Activated CD8-positive, alpha-beta memory T cell treated with anti-CD3 and anti-CD28 coated beads for 48 hours (primary cell): ENCODE measurements at regions not wholly inside any gene's neighbourhood (a gene's known extent, or its start where the extent isn't known, plus 50 kb on each side); places are given as distances from the start of the nearest gene placed in this dataset.
"Not testable (repeated sequence)": the region's sequence is repeated elsewhere in the genome, so short reads cannot be mapped to it uniquely, and the experiment has no call there.

Experiments used
- DNase-seq, 3 experiments: peaks; one replicate each; pipeline ENCODE4 v3.0.0-alpha.2; 2020; ENCODE audit warnings: low read depth in 2 of 3, low spot score in 2 of 3

DNA sequence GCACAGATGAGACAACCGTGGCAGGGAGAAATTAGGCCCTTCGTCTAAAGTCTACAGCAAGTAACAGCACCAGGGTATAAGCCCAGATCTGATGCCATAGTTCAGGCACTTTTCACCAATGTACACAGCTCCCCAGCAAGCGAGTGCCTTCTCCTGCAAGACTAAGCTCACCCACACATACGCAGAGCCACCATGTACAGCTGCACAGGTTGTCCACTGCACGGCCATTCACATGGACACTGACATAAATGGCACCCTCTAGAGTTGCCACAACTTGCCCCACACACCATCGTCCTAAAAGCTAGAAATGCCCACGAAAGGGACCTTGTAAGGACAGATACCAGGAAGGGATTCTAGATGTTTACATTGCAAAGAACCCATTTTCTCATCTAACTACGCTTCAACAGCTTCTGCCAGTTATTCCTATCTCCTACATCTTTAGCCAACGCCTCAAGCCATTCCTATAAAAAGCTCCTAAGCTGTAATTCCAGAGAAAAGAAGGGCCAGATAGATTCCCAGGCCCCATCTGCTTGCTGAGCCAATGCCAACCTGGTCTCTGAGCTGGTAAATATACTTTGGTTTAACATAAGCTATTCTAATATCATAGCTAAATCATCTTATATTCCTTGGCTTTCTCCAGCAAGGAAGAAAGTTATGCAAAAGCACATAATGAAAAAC is 174.0 kb upstream of the KAZN start:
- no peak for DNase-seq

- no peak for DNase-seq
Measured at GRCh38 chr1:14426854-14427253, 171.6 kb upstream of the KAZN start.

GRCh38 chr1:14429577-14429976 is 168.9 kb upstream of the KAZN start:
- no peak for DNase-seq

GRCh38 chr1:14432728-14433127 is 165.8 kb upstream of the KAZN start:
- DNase-seq = not testable (repeated sequence)

GRCh38 chr1:14435368-14436023 is 163.0 kb upstream of the KAZN start:
- DNase-seq = no peak

- no peak for DNase-seq
Measured at GRCh38 chr1:14437417-14437918, 161.0 kb upstream of the KAZN start.

DNA sequence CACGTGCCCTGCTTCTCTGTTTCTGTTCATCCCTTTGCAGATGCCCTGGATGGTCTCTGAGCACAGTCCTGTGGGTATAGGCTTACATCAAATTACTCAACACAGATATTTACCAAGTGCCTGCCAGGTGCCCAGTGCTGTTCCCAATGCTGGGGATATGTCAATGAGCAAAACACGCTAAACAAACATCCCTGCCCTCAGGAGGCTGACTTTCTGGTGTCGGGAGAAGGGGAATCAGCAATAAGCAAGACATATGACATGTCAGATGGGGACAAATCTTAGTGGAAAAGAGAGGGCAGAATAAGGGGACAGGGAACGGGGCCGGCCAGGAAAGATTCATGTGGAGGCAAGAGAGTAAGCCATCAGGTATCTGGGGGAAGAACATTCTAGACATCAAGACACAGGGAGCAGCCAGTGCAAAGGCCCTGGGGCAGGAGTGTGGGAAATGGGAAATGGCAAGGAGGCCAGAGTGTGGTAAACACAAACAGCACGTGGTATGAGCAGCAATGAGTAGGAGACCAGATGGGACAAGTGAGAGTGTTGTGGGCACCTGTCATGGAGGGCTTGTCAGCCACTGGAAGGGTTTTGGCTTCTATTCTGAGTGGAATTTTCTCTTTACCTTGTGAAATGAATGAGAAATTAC is 160.2 kb upstream of the KAZN start:
- DNase-seq = no peak

DNA sequence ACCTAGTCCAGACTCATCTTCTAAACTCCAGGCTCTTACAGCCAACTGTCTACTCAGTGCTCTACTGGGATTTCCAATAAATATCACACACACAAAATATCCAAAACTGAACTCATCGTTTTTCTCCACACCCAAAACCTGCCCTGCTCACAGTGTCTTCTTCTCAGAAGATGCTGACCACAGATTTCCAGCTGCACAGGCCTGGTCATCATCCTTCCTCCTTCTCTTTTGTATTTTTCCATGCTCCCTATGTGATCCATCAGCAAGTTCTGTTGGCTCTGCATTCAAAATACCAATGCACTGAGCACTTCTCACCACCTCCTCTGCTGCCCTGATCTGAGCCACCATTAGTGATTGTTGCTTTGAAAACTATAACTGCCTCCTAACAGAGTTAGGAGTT is 159.5 kb upstream of the KAZN start:
- DNase-seq = no peak

GRCh38 chr1:14440166-14440565 is 158.3 kb upstream of the KAZN start:
- no peak for DNase-seq

- DNase-seq = no peak
Measured at GRCh38 chr1:14440731-14441130, 157.8 kb upstream of the KAZN start.

- DNase-seq = no peak
Measured at GRCh38 chr1:14441302-14441741, 157.2 kb upstream of the KAZN start.

GRCh38 chr1:14442669-14443068 is 155.8 kb upstream of the KAZN start:
- DNase-seq = no peak

DNA sequence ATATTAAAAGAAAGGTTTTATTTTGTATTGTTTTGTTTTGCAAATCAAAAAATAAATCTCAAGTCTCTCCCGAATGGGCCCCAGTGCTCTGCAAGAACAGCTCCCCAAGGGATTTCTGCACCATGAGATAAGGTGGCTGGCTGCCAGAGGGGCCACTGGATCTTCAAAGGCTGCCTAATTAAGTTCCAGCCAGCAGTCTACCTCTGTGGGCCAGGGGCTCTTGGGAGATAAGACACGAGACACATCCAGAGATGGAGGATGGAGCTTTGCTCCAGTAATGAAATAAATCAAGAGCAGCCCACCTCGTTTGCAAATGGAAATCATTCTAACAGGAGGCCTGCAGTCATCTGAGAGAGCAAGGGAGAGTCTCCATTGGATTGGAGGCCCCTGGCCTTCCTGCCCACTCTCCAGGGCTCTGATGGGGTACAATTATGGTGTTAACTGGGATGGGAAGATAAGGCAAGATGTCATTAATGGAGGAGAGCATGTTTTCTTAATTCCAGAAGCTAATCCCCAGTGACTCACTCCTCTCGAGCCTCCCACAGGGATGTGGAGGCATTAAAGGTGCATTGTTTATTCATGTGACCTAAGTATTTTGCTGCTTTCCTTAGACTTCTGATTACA is 155.2 kb upstream of the KAZN start:
- DNase-seq = no peak

DNA sequence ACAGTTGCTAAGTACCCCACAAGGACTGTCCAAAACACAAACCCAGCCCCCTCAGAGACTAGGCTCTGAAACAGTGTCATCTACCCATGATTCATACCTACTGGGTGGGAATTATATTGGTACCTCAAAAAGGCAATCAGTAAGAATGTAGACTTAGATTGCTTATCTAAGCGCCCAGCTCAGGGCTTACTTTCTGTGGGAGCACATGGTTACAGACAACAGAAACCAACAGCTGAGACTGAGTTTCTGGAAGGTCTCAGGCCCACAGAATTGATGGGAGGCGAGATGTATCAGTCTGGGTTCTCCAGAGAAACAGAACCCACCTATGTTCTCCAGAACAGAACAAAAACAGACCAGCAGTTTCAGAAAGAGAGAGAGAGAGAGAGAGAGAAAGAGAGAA is 147.3 kb upstream of the KAZN start:
- no peak for DNase-seq

DNA sequence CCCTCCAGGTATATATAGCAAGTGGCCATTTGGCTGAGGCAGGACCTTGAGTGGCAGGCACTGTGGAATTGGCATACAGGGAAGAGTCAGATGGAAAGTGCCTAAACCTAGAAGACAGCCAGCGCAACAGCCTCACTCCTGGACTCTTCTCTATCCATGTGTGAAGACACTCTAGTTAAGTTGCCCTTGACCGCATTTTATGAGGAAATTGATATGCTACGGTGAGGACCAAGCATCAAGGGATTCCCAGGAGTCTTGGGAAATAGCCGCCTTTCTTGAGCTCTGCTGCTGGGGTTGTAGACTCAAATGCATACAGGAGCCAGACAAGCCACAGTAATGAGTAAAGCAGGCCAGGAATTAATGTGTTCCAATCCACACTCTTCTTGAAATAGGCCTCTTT is 145.9 kb upstream of the KAZN start:
- DNase-seq = no peak

DNA sequence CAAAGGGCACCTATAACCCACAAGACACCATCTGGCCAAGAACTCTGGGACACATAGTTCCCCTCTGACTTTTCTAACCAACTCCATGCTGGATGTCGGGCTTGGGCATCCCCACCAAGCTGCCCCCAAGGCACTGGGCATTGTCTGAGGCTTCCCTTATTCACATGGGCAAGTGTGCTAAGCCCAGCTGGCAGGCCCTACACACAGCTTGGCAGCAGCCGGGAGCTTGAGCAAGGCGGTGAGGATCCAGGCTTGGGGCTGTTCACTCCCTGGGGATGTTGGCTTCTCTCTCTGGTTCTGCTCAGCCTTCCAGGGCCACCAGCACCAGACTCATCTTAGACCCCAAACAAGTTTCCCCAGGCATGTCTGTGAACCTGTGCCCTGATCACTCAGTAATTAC is 138.3 kb upstream of the KAZN start:
- no peak for DNase-seq

GRCh38 chr1:14462851-14463250 is 135.6 kb upstream of the KAZN start:
- no peak for DNase-seq

DNA sequence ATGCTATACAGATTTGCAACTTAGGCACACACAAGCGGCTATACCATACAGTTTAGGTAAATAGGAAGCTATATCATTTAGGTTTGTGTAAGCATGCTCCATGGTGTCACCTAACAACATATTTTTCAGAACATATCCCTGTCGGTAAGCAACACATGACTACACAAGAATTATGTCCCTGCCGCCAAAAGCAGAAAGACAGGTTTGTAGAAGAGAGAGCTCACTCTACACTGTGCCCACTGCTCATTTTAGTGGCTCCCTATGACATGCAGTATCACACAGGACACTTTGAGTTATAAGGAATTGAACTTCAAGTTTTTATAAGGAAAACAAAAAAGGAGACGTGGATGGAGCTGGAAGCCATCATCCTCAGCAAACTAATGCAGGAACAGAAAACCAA is 132.5 kb upstream of the KAZN start:
- no peak for DNase-seq

- DNase-seq = no peak
Measured at GRCh38 chr1:14467112-14467511, 131.4 kb upstream of the KAZN start.

DNA sequence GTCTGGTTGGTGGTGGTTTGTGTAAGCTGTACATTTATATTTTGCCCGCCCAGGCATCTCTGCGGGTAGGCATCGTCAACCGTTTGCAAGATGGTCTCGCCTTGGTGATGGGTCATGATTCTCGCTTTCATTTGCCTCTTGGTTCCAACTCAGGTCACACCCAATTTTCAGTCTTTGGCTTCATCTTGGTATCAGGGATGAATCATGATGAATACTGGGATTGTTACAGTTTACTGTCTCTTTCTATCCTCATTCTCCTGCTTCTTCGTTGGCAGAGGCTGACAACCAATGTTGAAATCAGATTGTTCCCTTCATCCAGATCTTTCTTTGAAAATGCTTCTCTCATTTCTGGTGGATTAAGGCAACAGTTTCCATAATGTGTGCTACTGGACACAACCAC is 129.7 kb upstream of the KAZN start:
- DNase-seq = no peak

DNA sequence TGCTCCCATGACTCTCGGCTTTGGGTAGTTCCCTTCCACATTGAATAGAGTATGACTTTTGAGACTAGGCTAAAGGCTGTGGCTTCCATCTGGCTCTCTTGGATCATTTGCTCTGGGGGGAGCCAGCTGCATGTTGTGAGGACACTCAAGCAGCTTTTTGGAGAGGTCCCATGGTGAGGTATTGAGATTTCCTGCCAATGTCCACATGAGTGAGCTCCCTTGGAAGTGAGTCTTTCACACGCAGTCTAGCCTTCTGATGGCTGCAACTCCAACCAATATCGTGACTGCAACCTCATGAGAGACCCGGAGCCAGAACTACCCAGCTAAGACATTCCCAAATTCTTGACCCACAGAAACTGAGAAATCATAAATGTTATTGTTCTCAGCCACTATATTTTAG is 127.7 kb upstream of the KAZN start:
- DNase-seq = no peak

- DNase-seq = no peak
Measured at GRCh38 chr1:14474856-14475255, 123.6 kb upstream of the KAZN start.
